ENCODE measurements at regions not wholly inside any gene's neighbourhood (a gene's known extent, or its start where the extent isn't known, plus 50 kb on each side); places are given as distances from the start of the nearest gene placed in this dataset.

DNA sequence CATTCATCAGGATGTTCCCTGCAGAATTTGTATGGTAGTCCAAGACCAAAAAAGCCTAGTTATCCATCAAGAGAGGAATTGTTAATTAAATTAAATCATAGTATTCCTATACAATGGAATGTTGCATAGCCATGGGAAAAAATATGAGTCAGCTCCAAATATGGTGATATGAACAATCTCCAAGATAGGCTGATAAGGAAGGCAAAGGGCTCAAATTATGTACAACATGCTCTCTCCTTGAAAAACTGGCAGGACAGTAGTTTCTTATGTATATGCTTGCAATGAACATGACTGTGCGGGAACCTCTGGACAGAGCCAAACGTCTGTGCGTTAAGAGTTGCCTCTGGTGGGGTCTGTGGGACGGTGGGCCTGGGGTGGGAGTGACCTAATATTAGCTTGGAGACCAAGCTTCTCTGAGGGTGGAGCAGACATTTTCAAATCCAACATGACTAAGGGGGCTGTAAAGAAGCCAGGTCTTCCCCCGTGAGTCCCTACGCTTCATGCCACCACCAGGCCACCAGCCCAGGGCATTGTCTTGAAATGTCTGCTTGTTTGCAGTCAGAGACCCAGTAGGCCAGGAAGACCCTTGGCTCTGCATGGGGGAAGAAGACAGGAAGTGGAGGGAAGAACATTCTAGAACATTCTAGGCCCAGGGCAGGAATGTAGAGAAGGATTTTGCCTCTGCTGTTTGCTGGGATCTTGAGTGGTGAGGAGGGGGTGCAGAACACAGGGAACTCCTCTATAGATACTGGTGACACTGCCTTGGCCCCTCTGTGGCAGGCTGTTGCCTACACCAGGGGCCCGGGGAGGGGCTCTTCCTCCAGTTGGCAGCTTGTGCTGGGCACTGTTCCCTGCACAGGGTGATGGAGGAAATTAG is 244.0 kb upstream of the HS6ST1 start:
- Histone ChIP-seq H3K4me2 (ENCODE audit: low read length) (no peak overlapping the region), H3K27me3 (ENCODE audit: low read depth, low read length) (no peaks in the 10 kb centered on the region), H3K4me3 (ENCODE audit: low read length) (no peak overlapping the region), H4K20me1 (ENCODE audit: insufficient read depth, low read length) (no peaks in the 10 kb centered on the region), H3K27ac (ENCODE audit: low read length) (no peak overlapping the region), H3K4me1 (ENCODE audit: low read length) (no peaks in the 10 kb centered on the region), H3K9me3 (ENCODE audit: insufficient read depth, low read length) (no peaks in the 10 kb centered on the region), H3K36me3 (replicated peaks; ENCODE audit: low read depth, low read length) (no peaks in the 10 kb centered on the region), H2AFZ (ENCODE audit: low read depth, low read length) (no peak overlapping the region), H3K79me2 (ENCODE audit: low read length) (no peaks in the 10 kb centered on the region), H3K9ac (ENCODE audit: low read length) (no peak overlapping the region)
- TF ChIP-seq EZH2phosphoT487 (IDR thresholded peaks at IDR 0.05; ENCODE audit: low read depth), result no peak
- TF ChIP-seq CTCF (IDR thresholded peaks at IDR 0.05; ENCODE audit: low read depth, low read length), result no peak

DNA sequence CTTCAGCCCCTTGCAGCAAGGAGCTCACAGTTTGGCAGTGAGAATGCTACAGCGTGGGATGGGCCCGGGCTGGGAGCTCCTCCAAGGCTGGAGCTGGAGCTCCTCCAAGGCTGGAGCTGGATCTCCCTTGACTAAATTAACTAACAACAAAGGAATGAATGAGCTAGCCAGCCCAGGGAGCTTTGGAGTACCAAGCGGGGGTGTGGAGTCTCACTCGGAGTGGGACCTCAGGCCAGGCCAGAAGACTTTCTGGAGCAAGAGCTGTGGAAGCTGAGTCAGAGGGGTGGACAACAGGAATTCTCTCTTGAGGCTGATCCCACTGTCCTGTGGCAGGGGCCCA is 244.7 kb upstream of the HS6ST1 start:
- Histone ChIP-seq H3K9me3 (ENCODE audit: insufficient read depth, low read length) (no peaks in the 10 kb centered on the region), H3K36me3 (replicated peaks; ENCODE audit: low read depth, low read length) (no peaks in the 10 kb centered on the region), H3K9ac (ENCODE audit: low read length) (no peak overlapping the region), H3K4me2 (ENCODE audit: low read length) (no peak overlapping the region), H3K27me3 (ENCODE audit: low read depth, low read length) (peaks cover 4% of the 10 kb centered on the region; the same call in 1 of the 2 replicates), H3K79me2 (ENCODE audit: low read length) (no peaks in the 10 kb centered on the region), H2AFZ (ENCODE audit: low read depth, low read length) (no peak overlapping the region), H4K20me1 (ENCODE audit: insufficient read depth, low read length) (no peaks in the 10 kb centered on the region), H3K4me1 (ENCODE audit: low read length) (no peaks in the 10 kb centered on the region), H3K27ac (ENCODE audit: low read length) (no peak overlapping the region), H3K4me3 (ENCODE audit: low read length) (no peak overlapping the region)
- TF ChIP-seq CTCF (IDR thresholded peaks at IDR 0.05; ENCODE audit: low read depth, low read length) (no peak), EZH2phosphoT487 (IDR thresholded peaks at IDR 0.05; ENCODE audit: low read depth) (no peak)

- Histone ChIP-seq H4K20me1 (ENCODE audit: insufficient read depth, low read length) (no peaks in the 10 kb centered on the region), H3K4me1 (ENCODE audit: low read length) (no peaks in the 10 kb centered on the region), H3K79me2 (ENCODE audit: low read length) (no peaks in the 10 kb centered on the region), H3K27ac (ENCODE audit: low read length) (no peak overlapping the region), H3K9me3 (ENCODE audit: insufficient read depth, low read length) (no peaks in the 10 kb centered on the region), H3K4me2 (ENCODE audit: low read length) (no peak overlapping the region), H3K36me3 (replicated peaks; ENCODE audit: low read depth, low read length) (no peaks in the 10 kb centered on the region), H3K4me3 (ENCODE audit: low read length) (no peak overlapping the region), H2AFZ (ENCODE audit: low read depth, low read length) (no peak overlapping the region), H3K27me3 (ENCODE audit: low read depth, low read length) (peaks cover 4% of the 10 kb centered on the region; the same call in 1 of the 2 replicates), H3K9ac (ENCODE audit: low read length) (no peak overlapping the region)
- TF ChIP-seq EZH2phosphoT487 (IDR thresholded peaks at IDR 0.05; ENCODE audit: low read depth) (no peak), CTCF (IDR thresholded peaks at IDR 0.05; ENCODE audit: low read depth, low read length) (no peak)
Observed at GRCh38 chr2:128564131-128564530, 245.5 kb upstream of the HS6ST1 start.

DNA sequence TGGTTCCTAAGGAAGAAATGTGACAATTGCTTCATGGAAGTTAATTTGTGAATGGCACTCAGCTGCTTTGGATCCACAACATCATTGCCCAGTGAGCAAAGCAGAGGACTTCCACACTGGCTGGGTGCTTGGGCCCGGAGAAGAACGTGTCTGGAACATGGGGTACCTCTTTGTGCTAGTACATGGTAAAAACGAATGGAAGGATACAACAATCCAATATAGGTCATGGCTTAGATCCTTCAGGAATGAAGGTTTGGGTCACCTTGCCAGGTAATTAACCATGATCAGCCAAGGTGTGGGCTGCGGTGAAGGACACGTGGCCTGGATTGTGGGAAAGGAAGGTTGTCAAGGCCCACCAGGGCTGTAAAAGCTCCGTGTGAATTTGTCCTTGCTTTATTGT is 245.9 kb upstream of the HS6ST1 start:
- Histone ChIP-seq H3K4me1 (ENCODE audit: low read length) (no peaks in the 10 kb centered on the region), H4K20me1 (ENCODE audit: insufficient read depth, low read length) (no peaks in the 10 kb centered on the region), H3K79me2 (ENCODE audit: low read length) (no peaks in the 10 kb centered on the region), H3K4me3 (ENCODE audit: low read length) (no peak overlapping the region), H2AFZ (ENCODE audit: low read depth, low read length) (no peak overlapping the region), H3K27ac (ENCODE audit: low read length) (no peak overlapping the region), H3K36me3 (replicated peaks; ENCODE audit: low read depth, low read length) (no peaks in the 10 kb centered on the region), H3K9ac (ENCODE audit: low read length) (no peak overlapping the region), H3K27me3 (ENCODE audit: low read depth, low read length) (peaks cover 4% of the 10 kb centered on the region; the same call in 1 of the 2 replicates), H3K9me3 (ENCODE audit: insufficient read depth, low read length) (no peaks in the 10 kb centered on the region), H3K4me2 (ENCODE audit: low read length) (no peak overlapping the region)
- no peak for TF ChIP-seq CTCF (IDR thresholded peaks at IDR 0.05; ENCODE audit: low read depth, low read length)
- TF ChIP-seq EZH2phosphoT487 (IDR thresholded peaks at IDR 0.05; ENCODE audit: low read depth), result no peak
